AG09319 (cell line): ENCODE measurements at regions not wholly inside any gene's neighbourhood (a gene's known extent, or its start where the extent isn't known, plus 50 kb on each side); places are given as distances from the start of the nearest gene placed in this dataset.

Source experiments
- DNase-seq: peaks from one replicate; pipeline ENCODE4 v3.0.0-alpha.2; 2010; ENCODE audit warnings: low read depth; ENCODE audit errors: extremely low read depth
- CTCF ChIP-seq: IDR thresholded peaks from 2 replicates; pipeline ENCODE4 v1.5.1; 2011; ENCODE audit warnings: low read depth, mild to moderate bottlenecking, inconsistent platforms, low read length, moderate library complexity

- DNase-seq, result no peak
- no peak for TF ChIP-seq CTCF
Measured at GRCh38 chr2:190794377-190794776, 86.2 kb upstream of the GLS start.

GRCh38 chr2:190794790-190795189 lies 85.8 kb upstream of the GLS start:
- no peak for DNase-seq
- TF ChIP-seq CTCF, result no peak

- DNase-seq, result no peak
- TF ChIP-seq CTCF, result no peak
Measured at GRCh38 chr2:190795686-190796085, 84.9 kb upstream of the GLS start.

GRCh38 chr2:190799999-190800398 lies 80.6 kb upstream of the GLS start:
- DNase-seq, result no peak
- no peak for TF ChIP-seq CTCF

- no peak for DNase-seq
- no peak for TF ChIP-seq CTCF
Measured at GRCh38 chr2:190800528-190800927, 80.1 kb upstream of the GLS start.

- no peak for DNase-seq
- no peak for TF ChIP-seq CTCF
Measured at GRCh38 chr2:190802129-190802528, 78.5 kb upstream of the GLS start.

GRCh38 chr2:190802626-190803209 lies 77.9 kb upstream of the GLS start:
- TF ChIP-seq CTCF, result no peak
- DNase-seq, result no peak
